ENCODE measurements at regions not wholly inside any gene's neighbourhood (a gene's known extent, or its start where the extent isn't known, plus 50 kb on each side); places are given as distances from the start of the nearest gene placed in this dataset.
A peak's percentile ranks its signal among the peaks of the same experiment; 100 is the strongest.

GRCh38 chr2:64317707-64318475 lies 136.1 kb upstream of the LGALSL start:
- no peak for DNase-seq

GRCh38 chr2:64318476-64318748 lies 135.6 kb upstream of the LGALSL start:
- DNase-seq: no peak

- DNase-seq: no peak
Observed at GRCh38 chr2:64319896-64320295, 134.1 kb upstream of the LGALSL start.

GRCh38 chr2:64322433-64322832 lies 131.5 kb upstream of the LGALSL start:
- no peak for DNase-seq

- DNase-seq: no peak
Observed at GRCh38 chr2:64323197-64323596, 130.8 kb upstream of the LGALSL start.

- no peak for DNase-seq
Observed at GRCh38 chr2:64324746-64325410, 129.1 kb upstream of the LGALSL start.

- DNase-seq: peak; percentile 31
Observed at GRCh38 chr2:64325477-64325851, 128.5 kb upstream of the LGALSL start.

- no peak for DNase-seq
Observed at GRCh38 chr2:64325852-64326577, 127.9 kb upstream of the LGALSL start.

- no peak for DNase-seq
Observed at GRCh38 chr2:64326578-64327050, 127.3 kb upstream of the LGALSL start.

- DNase-seq: no peak
Observed at GRCh38 chr2:64327129-64327509, 126.8 kb upstream of the LGALSL start.

GRCh38 chr2:64327510-64328414 lies 126.2 kb upstream of the LGALSL start:
- DNase-seq: peak; percentile 49

GRCh38 chr2:64328415-64328722 lies 125.6 kb upstream of the LGALSL start:
- DNase-seq: peak; percentile 24

GRCh38 chr2:64328756-64329155 lies 125.2 kb upstream of the LGALSL start:
- no peak for DNase-seq

- DNase-seq: peak; percentile 9
Observed at GRCh38 chr2:64329848-64330247, 124.1 kb upstream of the LGALSL start.

GRCh38 chr2:64330281-64331113 lies 123.5 kb upstream of the LGALSL start:
- peak; percentile 86 for DNase-seq

- DNase-seq: no peak
Observed at GRCh38 chr2:64331114-64331645, 122.8 kb upstream of the LGALSL start.

GRCh38 chr2:64331849-64332699 lies 121.9 kb upstream of the LGALSL start:
- no peak for DNase-seq

GRCh38 chr2:64336171-64336570 lies 117.8 kb upstream of the LGALSL start:
- DNase-seq: peak; percentile 14

GRCh38 chr2:64337314-64337713 lies 116.6 kb upstream of the LGALSL start:
- no peak for DNase-seq

- no peak for DNase-seq
Observed at GRCh38 chr2:64338108-64338507, 115.9 kb upstream of the LGALSL start.
